Fibroblast of upper back skin (primary cell): ENCODE measurements at regions not wholly inside any gene's neighbourhood (a gene's known extent, or its start where the extent isn't known, plus 50 kb on each side); places are given as distances from the start of the nearest gene placed in this dataset.
A peak's percentile ranks its signal among the peaks of the same experiment; 100 is the strongest.

Source experiments
- DNase-seq: peaks from one replicate; pipeline ENCODE4 v3.0.0-alpha.2; 2013

- DNase-seq, result no peak
Measured at GRCh38 chr13:109587689-109588088, 198.7 kb downstream of the IRS2 start.

- no peak for DNase-seq
Measured at GRCh38 chr13:109586509-109587346, 199.7 kb downstream of the IRS2 start.

GRCh38 chr13:109584844-109585361, 201.5 kb downstream of the IRS2 start:
- DNase-seq, result peak; percentile 6

- DNase-seq, result no peak
Measured at GRCh38 chr13:109577191-109577700, 209.1 kb downstream of the IRS2 start.

- no peak for DNase-seq
Measured at GRCh38 chr13:109576331-109576813, 210.0 kb downstream of the IRS2 start.

DNA sequence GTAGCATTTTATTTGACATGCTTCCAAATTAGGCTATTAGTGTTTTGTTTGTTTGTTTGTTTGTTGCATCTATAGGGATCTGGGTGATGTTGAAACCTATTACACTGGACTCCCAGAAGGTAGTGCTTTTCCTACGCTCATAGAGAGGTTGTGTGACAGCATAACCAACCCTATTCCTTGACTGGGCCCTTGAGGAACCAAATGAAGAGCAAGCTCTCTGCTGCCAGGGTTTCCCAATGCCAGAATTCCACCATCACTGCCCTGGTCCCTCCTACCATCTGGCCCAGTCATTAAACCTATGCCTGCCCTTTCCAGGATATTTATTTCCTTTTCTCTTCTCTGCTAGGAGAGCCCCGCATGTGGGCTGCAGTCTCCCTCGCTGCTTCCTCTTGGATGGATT, 210.6 kb downstream of the IRS2 start:
- no peak for DNase-seq

DNA sequence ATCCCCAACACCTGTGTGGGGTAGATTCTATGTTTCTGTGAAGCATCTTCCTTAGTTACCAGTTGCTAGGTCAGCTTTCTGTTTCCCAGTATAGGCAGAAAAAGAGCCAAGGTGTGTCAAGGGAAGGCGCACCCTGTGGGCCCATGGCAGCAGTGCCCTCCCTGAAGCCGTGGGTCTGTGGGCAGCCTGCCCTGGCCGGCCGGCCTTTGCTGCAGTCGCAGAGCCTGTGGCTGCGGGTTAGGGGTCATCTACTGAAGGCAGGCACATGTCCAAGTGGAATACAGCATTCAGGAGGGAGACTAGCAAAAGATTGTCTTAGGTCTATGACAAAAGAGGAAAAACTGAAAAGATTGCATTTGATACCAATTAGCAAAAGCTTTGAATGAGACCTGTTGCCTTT, 214.0 kb downstream of the IRS2 start:
- no peak for DNase-seq

GRCh38 chr13:109569958-109570711, 216.2 kb downstream of the IRS2 start:
- DNase-seq, result no peak

DNA sequence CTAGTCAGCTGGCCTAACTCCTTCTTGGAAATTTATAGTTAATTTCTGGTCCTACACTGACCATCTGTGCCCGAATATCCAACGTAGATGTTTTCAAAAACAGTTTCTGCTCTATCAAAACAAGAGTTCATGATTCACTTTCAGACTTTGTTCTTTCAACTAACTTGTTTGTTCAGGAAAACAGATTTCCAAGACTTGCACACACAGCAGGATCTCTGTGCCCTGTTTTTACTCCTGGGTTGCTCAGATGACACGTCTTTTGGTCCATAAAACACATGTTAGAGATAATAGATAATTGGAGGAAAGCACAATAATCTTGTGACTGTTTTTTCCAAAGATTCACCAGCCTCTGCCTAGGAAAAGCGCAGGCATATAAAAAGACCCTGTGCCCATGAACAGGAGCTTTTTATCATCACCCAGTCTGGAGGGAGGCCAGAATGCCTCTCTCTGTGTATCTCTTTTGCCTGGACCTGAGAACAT, 218.0 kb downstream of the IRS2 start:
- DNase-seq, result no peak

DNA sequence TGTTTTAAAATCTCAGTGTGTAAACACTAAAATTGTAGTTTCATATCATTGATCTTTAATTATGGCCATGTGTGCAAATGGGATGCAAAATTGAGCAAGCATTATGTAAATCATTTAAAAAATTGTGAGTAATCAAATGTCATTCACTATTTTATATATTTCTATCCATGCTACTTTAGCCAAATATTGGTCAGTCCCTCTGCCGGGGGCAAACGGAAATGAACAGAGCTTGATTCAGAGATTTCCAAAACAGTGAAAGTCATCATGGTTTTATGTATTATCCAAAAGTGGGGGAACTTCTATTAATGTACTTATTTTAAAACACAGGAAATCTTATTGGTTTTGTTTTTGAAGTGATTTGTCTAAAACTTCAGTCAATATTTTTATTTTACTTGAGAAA, 219.1 kb downstream of the IRS2 start:
- no peak for DNase-seq

DNA sequence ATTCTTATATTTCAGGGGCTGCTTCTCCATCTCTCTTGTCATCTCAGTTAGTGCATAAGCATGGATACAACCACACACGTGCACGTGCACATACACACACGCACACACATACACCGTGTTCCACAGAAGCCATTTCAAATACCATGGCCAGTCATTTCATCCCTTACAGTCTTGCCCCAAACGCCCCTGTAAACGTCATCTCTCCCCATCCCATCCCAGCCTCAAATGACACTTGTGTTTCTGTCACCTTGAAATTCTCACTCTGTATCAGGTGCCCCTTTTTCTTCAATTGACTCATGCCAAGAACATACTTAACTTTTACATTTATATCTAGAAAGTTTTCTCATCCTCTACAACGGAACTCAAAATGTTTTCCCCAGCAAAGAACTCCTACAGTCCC, 220.5 kb downstream of the IRS2 start:
- DNase-seq, result no peak

DNA sequence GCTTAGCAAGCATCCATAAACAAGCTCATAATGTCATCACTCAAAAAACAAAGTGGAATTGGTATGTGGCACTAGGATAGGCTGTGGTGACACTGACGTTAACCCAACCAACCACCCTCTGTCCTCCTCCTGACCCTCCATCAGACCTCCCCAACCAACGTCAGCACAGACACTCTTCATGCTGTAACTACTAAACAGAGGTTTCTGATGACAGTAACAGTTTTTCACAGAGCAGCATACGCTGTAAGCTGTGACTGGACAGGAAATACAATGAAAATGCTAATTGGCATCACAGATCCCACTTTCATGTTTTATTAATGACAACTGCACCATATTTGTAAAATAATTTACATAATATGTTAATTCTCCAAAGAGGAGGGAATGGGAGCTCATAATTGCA, 238.0 kb downstream of the IRS2 start:
- no peak for DNase-seq

GRCh38 chr13:109547942-109548341, 238.4 kb downstream of the IRS2 start:
- no peak for DNase-seq

- no peak for DNase-seq
Measured at GRCh38 chr13:109545931-109546330, 240.5 kb downstream of the IRS2 start.

DNA sequence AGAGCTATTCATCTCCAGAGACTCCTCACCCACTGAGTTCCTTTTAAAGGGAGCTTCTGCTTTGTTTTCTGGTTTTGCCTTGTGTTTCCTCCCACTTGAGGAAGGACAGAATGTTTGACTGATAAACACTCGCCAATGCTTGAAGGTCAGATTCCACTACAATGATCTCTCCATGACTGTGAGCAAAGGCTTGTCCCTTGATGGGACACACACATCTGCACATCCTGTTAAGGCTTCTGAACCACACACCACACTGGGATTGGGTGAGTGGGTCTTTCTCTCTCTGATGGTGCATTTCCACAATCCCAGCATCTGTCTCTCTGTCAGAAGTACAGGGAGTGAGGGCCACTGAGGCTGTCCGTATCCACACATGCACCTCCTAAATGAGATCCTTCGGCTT, 245.3 kb downstream of the IRS2 start:
- no peak for DNase-seq

- DNase-seq, result no peak
Measured at GRCh38 chr13:109537584-109537983, 248.8 kb downstream of the IRS2 start.

DNA sequence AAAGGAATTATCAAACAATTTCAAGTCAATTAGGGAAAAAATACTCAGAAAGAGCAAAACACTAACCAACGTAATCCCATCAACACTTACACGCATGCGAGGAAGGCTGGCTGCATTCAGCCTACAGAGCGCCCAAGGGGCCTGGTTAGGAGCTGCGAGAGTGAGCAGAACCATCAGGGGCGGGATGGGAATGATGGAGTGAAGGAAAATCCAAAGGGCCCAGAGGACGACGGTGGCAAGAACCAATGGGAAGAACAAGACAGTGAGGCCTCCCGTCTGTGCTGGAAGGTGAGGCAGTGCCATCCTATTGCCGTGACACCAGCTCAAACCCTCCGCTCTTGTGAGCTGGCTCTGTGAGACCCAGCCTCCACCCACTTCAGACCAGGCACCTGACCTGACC, 253.0 kb downstream of the IRS2 start:
- no peak for DNase-seq

- no peak for DNase-seq
Measured at GRCh38 chr13:109529964-109530363, 256.4 kb downstream of the IRS2 start.

- no peak for DNase-seq
Measured at GRCh38 chr13:109521719-109522118, 264.7 kb downstream of the IRS2 start.

- DNase-seq, result peak; percentile 9
Measured at GRCh38 chr13:109517517-109517916, 268.9 kb downstream of the IRS2 start.

GRCh38 chr13:109516186-109516585, 270.2 kb downstream of the IRS2 start:
- peak; percentile 53 for DNase-seq

- no peak for DNase-seq
Measured at GRCh38 chr13:109510013-109510412, 276.4 kb downstream of the IRS2 start.

DNA sequence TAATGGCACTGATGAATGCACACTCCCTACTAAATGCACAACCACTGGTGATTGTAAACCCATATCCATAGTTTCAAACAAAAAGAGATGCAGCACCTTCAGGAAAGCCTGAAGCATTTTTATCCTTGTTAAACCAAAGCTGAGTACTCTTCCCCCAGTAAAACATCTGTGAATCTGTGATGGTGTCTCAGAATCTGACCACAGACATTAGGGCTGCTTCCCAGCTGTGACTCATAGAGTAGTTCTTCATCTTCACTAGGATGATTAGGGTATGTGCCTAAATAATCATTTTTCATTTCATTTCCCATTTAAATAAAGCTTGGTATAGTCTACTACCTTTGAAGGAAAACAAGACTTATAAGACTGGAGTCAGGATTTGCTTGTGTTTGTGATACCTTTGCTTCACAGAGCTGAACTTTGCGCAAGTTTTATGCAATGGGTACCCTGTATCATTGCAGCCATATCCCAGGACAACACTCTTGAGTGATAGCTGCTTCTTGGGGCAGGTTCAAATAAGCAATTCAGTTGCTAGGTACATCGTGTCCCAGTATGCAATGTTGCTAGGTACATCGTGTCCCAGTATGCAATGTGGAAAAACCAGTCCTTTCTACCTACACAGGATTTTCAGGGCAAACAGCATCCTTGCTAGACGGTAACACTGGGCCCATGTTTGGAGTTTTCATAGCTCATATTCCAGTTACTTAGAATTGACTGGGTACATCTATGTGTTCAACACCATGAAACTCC, 277.1 kb downstream of the IRS2 start:
- DNase-seq, result peak; percentile 87
